HG03108 (cell line): ENCODE measurements at regions not wholly inside any gene's neighbourhood (a gene's known extent, or its start where the extent isn't known, plus 50 kb on each side); places are given as distances from the start of the nearest gene placed in this dataset.
"Not testable (repeated sequence)": the region's sequence is repeated elsewhere in the genome, so short reads cannot be mapped to it uniquely, and the experiment has no call there.

Source experiments
- ATAC-seq: cut with Tn5 transposase; IDR thresholded peaks from one replicate; pipeline ENCODE4 v1.9.1; 2021; ENCODE audit warnings: moderate library complexity; ENCODE audit not compliant: unreplicated experiment

DNA sequence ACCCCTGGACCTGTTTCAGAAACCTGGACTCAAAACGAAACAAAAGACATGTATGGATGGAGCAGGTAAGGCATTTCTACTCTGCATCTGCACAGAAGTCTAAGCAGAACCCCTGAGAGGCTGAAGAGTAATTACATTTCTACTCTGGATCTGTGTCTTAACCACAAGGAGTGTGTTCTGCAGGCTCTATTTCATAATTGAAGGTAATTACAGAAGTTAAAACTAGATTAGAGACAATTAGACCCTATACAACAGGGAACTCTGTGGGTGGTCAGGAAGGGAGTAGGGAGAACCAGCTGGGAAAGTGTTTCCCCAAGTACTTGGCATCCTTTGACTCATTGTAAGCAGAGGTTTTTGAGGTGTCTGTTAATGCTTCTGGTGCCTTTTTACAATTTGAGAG, 69.8 kb downstream of the IGSF1 start:
- ATAC-seq = no peak

DNA sequence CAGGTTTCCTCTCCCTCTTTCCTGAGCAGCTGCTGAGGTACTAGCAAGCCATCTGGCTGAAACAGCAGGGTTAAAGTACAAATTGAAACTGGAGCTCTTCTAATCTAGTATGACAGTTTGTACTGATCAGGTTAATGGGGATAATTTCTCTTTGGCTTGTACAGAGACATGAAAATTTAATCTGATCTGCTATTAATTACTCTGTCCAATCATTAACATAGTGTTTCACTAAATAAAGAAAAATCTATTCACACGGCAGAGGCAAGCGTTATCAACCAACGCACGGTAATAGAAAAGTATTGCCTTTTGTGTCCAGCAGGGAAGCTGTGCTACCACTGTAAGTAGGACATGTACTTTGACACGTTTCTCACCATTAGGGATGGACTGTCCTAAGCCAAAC, 71.1 kb downstream of the IGSF1 start:
- no peak for ATAC-seq

DNA sequence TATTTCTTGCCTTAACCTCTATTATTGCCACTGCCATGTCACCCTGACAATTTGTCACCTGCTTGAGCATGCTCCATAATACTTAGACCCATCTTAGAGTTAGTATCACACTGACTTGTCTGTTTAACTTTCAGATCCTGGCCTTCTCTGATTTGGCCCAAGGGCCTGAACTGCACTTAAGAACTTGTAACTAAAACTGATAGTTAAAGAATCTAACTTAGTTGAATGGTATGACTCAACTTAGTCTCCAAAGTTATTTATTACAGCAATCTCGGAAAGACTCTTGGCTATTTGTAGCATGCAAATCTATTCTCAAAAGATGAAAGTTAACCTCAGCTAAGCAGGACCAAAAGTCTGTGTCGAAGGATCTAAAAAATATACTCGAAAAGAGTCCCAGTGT, 72.3 kb downstream of the IGSF1 start:
- ATAC-seq = peak; percentile 50

DNA sequence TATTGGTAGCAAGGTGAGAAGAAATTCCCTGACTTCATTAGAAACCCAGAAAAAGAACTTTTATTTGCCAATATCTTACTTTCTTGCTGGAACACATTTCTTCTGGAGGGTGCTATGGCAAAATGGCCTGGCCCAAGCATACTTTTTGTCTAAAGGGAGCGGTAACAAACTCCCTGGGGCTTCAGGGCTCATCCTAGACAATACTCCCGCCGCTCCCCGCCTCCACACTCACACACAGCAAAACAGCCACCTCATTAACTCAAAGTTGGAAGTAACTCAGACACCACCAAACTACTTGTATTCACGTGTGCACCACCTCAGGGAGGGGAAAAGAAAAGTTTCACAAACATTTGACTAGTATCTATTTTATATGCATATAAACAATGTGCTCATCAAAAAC, 75.7 kb downstream of the IGSF1 start:
- no peak for ATAC-seq

DNA sequence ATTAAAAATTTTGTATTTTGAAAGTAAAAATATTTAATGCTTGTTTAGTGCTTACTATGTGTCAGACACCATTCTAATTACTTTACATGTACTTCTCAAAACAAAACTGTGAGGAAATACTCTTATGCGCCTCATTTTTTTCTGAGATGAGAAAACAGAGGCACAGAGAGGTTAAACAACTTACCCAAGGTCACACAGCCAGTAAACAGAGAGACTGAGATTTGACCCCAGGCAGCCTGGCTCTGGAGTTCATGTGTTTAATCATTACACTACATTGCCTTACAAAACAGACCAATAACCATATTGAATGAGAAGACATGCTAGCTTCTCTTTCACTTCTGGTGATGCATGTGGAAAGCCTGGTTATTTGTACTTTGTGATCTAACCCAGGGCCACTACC, 86.3 kb downstream of the IGSF1 start:
- no peak for ATAC-seq

DNA sequence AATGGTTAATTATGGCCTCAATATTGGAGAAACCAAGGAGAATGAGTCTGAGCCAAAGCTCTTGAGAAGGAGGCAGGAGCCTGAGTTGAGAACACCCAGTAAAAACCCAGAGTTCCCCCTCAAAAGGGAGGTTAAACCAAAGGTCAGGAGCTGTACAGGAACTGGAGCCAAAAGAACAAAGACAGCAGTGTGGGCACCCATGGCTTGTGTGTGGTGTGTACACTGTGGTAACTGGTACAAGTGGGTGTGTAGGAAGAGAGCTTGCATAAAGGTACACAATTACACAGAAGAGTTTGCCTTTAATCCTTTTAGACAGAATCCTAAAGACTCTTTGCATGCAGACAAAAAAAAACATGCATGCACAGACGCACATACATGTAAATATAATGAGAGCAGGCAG, 87.1 kb downstream of the IGSF1 start:
- ATAC-seq = no peak

DNA sequence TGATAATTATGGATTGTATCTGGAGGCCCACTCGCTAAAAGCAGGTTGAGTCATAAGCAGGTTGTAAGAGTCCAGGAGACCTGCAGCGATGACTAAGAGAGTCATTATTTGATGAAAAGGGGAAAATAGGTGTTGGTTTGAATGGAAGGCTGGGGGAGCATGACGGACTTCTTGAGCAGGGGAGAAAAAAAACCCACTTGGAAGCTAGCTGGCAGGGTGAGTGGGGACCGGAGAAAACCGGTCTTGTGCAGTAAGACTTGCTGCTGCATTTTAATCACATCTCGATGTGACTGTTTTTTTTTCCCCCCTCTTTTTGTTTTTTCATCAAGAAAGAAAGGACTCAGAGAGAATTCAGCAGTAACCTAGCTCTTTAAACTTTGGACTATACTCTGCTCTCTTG, 90.0 kb downstream of the IGSF1 start:
- no peak for ATAC-seq

DNA sequence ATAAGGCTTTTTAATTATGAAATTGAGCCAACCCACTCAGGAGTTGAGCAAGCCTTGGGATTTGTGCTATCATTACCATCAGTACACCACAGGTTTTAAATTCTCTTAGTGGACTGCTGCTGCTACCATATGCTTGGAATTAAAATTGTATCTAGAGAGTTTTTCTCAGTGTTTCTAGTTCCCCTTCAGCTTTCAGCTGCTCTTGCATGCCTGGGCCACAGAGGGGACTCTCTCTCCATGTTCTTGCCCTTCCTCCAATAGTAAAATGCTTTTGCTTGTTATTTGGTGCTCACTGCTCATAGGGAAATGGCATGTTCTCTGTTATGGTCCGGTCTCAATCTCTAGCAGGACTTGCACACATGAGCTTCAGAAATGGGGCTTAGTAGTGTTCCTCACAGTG, 101.9 kb downstream of the IGSF1 start:
- no peak for ATAC-seq

DNA sequence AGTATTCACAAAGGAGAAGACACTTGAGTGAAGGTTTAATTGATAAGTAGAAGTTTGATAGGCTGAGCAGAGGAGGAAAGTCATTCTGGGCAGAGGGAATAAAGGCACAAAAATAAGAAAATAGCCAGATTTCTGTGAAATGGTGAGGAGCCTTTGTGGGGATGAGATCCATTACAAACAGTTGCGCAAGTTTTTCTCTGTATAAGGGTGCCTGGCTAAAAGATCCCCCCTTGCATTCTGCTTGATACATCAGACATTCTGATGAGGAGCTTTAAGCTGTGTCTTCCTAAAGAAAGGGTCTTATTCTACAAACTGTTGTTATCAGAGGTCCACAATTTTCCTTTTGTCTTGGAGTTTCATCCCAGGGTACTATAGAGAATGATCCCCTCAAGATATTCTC, 112.0 kb downstream of the ARHGAP36 start:
- no peak for ATAC-seq

DNA sequence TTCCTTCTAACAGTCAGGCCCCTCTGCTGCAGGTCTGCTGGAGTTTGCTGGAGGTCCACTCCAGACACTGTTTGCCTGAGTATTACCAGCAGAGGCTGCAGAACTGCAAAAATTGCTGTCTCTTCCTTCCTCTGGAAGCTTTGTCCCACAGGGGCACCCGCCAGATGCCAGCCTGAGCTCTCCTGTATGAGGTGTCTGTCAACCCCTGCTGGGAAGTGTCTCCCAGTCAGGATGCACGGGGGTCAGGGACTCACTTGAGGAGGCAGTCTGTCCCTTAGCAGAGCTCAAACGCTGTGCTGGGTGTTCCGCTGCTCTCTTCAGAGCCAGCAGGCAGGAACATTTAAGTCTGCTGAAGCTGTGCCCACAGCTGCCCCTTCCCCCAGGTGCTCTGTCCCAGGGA, 105.5 kb downstream of the ARHGAP36 start:
- ATAC-seq = not testable (repeated sequence)

DNA sequence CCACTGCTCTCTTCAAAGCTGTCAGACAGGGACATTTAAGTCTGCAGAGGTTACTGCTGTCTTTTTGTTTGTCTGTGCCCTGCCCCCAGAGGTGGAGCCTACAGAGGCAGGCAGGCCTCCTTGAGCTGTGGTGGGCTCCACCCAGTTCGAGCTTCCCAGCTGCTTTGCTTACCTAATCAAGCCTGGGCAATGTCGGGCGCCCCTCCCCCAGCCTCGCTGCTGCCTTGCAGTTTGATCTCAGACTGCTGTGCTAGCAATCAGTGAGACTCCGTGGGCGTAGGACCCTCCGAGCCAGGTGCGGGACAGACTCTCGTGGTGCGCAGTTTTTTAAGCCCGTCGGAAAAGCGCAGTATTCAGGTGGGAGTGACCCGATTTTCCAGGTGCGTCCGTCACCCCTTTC, 99.5 kb downstream of the ARHGAP36 start:
- not testable (repeated sequence) for ATAC-seq

DNA sequence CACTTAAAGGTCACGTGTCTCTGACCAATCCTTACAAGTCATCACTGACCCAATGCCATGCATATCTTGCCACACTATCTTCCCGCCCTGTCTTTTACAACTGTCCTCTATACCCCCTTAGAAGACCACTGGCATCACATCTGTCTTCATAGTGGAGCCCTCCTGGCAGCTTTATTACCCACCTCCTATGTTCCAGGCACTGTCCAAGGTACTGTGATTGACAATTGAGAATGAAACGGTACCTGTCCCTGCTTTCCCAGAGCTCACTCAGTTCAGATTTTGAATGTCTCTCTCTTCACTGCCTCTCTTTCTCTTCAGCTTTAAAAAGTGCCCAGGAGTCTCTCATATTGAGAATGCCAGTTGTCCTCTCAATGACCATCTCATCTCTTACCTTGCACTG, 88.6 kb downstream of the ARHGAP36 start:
- ATAC-seq = no peak
